ENCODE measurements at regions not wholly inside any gene's neighbourhood (a gene's known extent, or its start where the extent isn't known, plus 50 kb on each side); places are given as distances from the start of the nearest gene placed in this dataset.

- no peaks in the 10 kb centered on the region for H3K9me2 ChIP-seq (ENCODE audit: insufficient read depth)
- H3K27ac ChIP-seq, result no peak overlapping the region
- ChIA-PET POLR2A (ENCODE audit: unreplicated experiment) (no interaction called here), CTCF (no interaction called here)
- H3F3A ChIP-seq (ENCODE audit: insufficient read depth, low read depth), result no peaks in the 10 kb centered on the region
- no peak overlapping the region for H3K4me3 ChIP-seq
- no peak for DNase-seq
- H4K20me1 ChIP-seq (ENCODE audit: insufficient read depth), result no peaks in the 10 kb centered on the region
- H3K36me3 ChIP-seq (ENCODE audit: low read depth), result no peaks in the 10 kb centered on the region
- H3K4me1 ChIP-seq (replicated peaks; ENCODE audit: insufficient read depth), result no peaks in the 10 kb centered on the region
- H3K9me3 ChIP-seq (ENCODE audit: insufficient read depth, low read depth), result no peaks in the 10 kb centered on the region
- H3K4me2 ChIP-seq, result no peak overlapping the region
- no TSS peak for BruUV-seq (replicated peaks)
- intact Hi-C loops (cut with micrococcal nuclease; ENCODE audit: unreplicated experiment), result no loop called here
- no peaks in the 10 kb centered on the region for H3K79me2 ChIP-seq (ENCODE audit: low read depth)
- H2AFZ ChIP-seq, result no peak overlapping the region
- TF ChIP-seq EZH2 (IDR thresholded peaks at IDR 0.05; ENCODE audit: low read depth), result no peak
- no peak for TF ChIP-seq CTCF (conservative IDR thresholded peaks at IDR 0.05)
- no peaks in the 10 kb centered on the region for H3K27me3 ChIP-seq (ENCODE audit: insufficient read depth, low read depth)
Measured at GRCh38 chr7:10221084-10221483, 752.6 kb upstream of the PHF14 start.

GRCh38 chr7:10222976-10223375 is 750.7 kb upstream of the PHF14 start:
- H3K36me3 ChIP-seq (ENCODE audit: low read depth), result no peaks in the 10 kb centered on the region
- H3K4me2 ChIP-seq, result no peak overlapping the region
- H3F3A ChIP-seq (ENCODE audit: insufficient read depth, low read depth), result no peaks in the 10 kb centered on the region
- H2AFZ ChIP-seq, result no peak overlapping the region
- H3K79me2 ChIP-seq (ENCODE audit: low read depth), result no peaks in the 10 kb centered on the region
- no peaks in the 10 kb centered on the region for H3K9me2 ChIP-seq (ENCODE audit: insufficient read depth)
- ChIA-PET POLR2A (ENCODE audit: unreplicated experiment) (no interaction called here), CTCF (no interaction called here)
- no TSS peak for BruUV-seq (replicated peaks)
- H3K4me1 ChIP-seq (replicated peaks; ENCODE audit: insufficient read depth), result no peaks in the 10 kb centered on the region
- H4K20me1 ChIP-seq (ENCODE audit: insufficient read depth), result no peaks in the 10 kb centered on the region
- no peak overlapping the region for H3K4me3 ChIP-seq
- no peaks in the 10 kb centered on the region for H3K27me3 ChIP-seq (ENCODE audit: insufficient read depth, low read depth)
- intact Hi-C loops (cut with micrococcal nuclease; ENCODE audit: unreplicated experiment), result no loop called here
- TF ChIP-seq EZH2 (IDR thresholded peaks at IDR 0.05; ENCODE audit: low read depth), result no peak
- no peak for TF ChIP-seq CTCF (conservative IDR thresholded peaks at IDR 0.05)
- no peak for DNase-seq
- no peak overlapping the region for H3K27ac ChIP-seq
- no peaks in the 10 kb centered on the region for H3K9me3 ChIP-seq (ENCODE audit: insufficient read depth, low read depth)

GRCh38 chr7:10225275-10225674 is 748.4 kb upstream of the PHF14 start:
- Histone ChIP-seq H3K27ac (no peak overlapping the region), H3K9me2 (ENCODE audit: insufficient read depth) (no peaks in the 10 kb centered on the region), H3K36me3 (ENCODE audit: low read depth) (no peaks in the 10 kb centered on the region), H4K20me1 (ENCODE audit: insufficient read depth) (no peaks in the 10 kb centered on the region), H3F3A (ENCODE audit: insufficient read depth, low read depth) (no peaks in the 10 kb centered on the region), H3K27me3 (ENCODE audit: insufficient read depth, low read depth) (no peaks in the 10 kb centered on the region), H3K4me3 (no peak overlapping the region), H3K9me3 (ENCODE audit: insufficient read depth, low read depth) (no peaks in the 10 kb centered on the region), H2AFZ (no peak overlapping the region), H3K4me1 (replicated peaks; ENCODE audit: insufficient read depth) (no peaks in the 10 kb centered on the region), H3K79me2 (ENCODE audit: low read depth) (no peaks in the 10 kb centered on the region), H3K4me2 (no peak overlapping the region)
- CTCF ChIA-PET, result no interaction called here
- BruUV-seq (replicated peaks), result no TSS peak
- TF ChIP-seq CTCF (conservative IDR thresholded peaks at IDR 0.05) (no peak), EZH2 (IDR thresholded peaks at IDR 0.05; ENCODE audit: low read depth) (no peak)
- POLR2A ChIA-PET (ENCODE audit: unreplicated experiment), result no interaction called here
- DNase-seq, result no peak
- intact Hi-C loops (cut with micrococcal nuclease; ENCODE audit: unreplicated experiment), result no loop called here
